Stimulated activated CD8-positive, alpha-beta memory T cell treated with anti-CD3 and anti-CD28 coated beads, Interleukin-12 subunit alpha, Interleukin-12 subunit beta, amount 100 ng/mL, for 4 hours (primary cell): ENCODE measurements at regions not wholly inside any gene's neighbourhood (a gene's known extent, or its start where the extent isn't known, plus 50 kb on each side); places are given as distances from the start of the nearest gene placed in this dataset.

Source experiments
- DNase-seq: peaks from one replicate; pipeline ENCODE4 v3.0.0-alpha.2; 2020; ENCODE audit warnings: low read depth

- no peak for DNase-seq
Measured at GRCh38 chr6:104064876-104065275, 794.8 kb downstream of the HACE1 start.

GRCh38 chr6:104050455-104050854 is 809.3 kb downstream of the HACE1 start:
- no peak for DNase-seq

- DNase-seq = no peak
Measured at GRCh38 chr6:104046426-104046825, 813.3 kb downstream of the HACE1 start.

GRCh38 chr6:104031346-104031745 is 828.4 kb downstream of the HACE1 start:
- DNase-seq = no peak

GRCh38 chr6:104022126-104022525 is 837.6 kb downstream of the HACE1 start:
- DNase-seq = no peak

GRCh38 chr6:104019075-104019753 is 840.5 kb downstream of the HACE1 start:
- no peak for DNase-seq

- DNase-seq = no peak
Measured at GRCh38 chr6:104017410-104018381, 842.0 kb downstream of the HACE1 start.

- no peak for DNase-seq
Measured at GRCh38 chr6:104014163-104014959, 845.4 kb downstream of the HACE1 start.

- no peak for DNase-seq
Measured at GRCh38 chr6:104013312-104013971, 846.3 kb downstream of the HACE1 start.

GRCh38 chr6:104010897-104011296 is 848.8 kb downstream of the HACE1 start:
- DNase-seq = no peak

GRCh38 chr6:104003803-104004516 is 855.8 kb downstream of the HACE1 start:
- no peak for DNase-seq

GRCh38 chr6:103995571-103995970 is 864.1 kb downstream of the HACE1 start:
- no peak for DNase-seq

GRCh38 chr6:103983860-103984259 is 875.9 kb downstream of the HACE1 start:
- DNase-seq = no peak

- DNase-seq = no peak
Measured at GRCh38 chr6:103983011-103983410, 876.7 kb downstream of the HACE1 start.

GRCh38 chr6:103982574-103982973 is 877.1 kb downstream of the HACE1 start:
- DNase-seq = no peak

- DNase-seq = no peak
Measured at GRCh38 chr6:103979308-103979707, 880.4 kb downstream of the HACE1 start.

- DNase-seq = no peak
Measured at GRCh38 chr6:103937389-103937788, 922.3 kb downstream of the HACE1 start.

- no peak for DNase-seq
Measured at GRCh38 chr6:103925317-103925716, 934.4 kb downstream of the HACE1 start.

GRCh38 chr6:103910018-103910417 is 949.7 kb downstream of the HACE1 start:
- no peak for DNase-seq

- no peak for DNase-seq
Measured at GRCh38 chr6:103908898-103909297, 950.8 kb downstream of the HACE1 start.

- DNase-seq = no peak
Measured at GRCh38 chr6:103895136-103895535, 964.6 kb downstream of the HACE1 start.
